ENCODE measurements at regions not wholly inside any gene's neighbourhood (a gene's known extent, or its start where the extent isn't known, plus 50 kb on each side); places are given as distances from the start of the nearest gene placed in this dataset.

DNA sequence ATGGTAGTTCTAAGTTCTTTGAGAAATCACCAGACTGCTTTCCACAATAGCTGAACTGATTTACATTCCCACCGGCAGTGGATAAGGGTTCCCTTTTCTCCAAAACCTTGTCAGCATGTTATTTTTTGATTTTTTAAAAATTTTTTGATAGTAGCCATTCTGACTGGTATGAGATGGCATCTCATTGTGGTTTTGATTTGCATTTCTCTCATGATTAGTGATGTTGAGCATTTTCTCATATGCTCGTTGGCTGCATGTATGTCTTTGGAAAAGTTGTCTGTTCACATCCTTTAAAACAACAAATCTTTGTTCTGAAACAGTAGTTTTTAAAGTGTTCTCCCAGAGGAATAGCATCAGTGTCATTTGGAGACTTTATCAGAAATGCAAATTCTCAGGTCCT, 77.5 kb upstream of the POMP start:
- H3K9me3 ChIP-seq (ENCODE audit: control insufficient read depth, insufficient read depth, low read depth, low read length) = no peaks in the 10 kb centered on the region
- no peak overlapping the region for H3K4me3 ChIP-seq (ENCODE audit: low read depth, low read length)
- CTCF ChIA-PET = no interaction called here
- no peak for TF ChIP-seq ZNF202 (tag by site-specific recombination; IDR thresholded peaks at IDR 0.05; ENCODE audit: borderline replicate concordance)
- TF ChIP-seq, protein P1, sequence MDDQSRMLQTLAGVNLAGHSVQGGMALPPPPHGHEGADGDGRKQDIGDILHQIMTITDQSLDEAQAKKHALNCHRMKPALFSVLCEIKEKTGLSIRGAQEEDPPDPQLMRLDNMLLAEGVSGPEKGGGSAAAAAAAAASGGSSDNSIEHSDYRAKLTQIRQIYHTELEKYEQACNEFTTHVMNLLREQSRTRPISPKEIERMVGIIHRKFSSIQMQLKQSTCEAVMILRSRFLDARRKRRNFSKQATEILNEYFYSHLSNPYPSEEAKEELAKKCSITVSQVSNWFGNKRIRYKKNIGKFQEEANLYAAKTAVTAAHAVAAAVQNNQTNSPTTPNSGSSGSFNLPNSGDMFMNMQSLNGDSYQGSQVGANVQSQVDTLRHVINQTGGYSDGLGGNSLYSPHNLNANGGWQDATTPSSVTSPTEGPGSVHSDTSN (CRISPR knock-in tag; IDR thresholded peaks at IDR 0.05) = no peak
- TF ChIP-seq, protein P2, sequence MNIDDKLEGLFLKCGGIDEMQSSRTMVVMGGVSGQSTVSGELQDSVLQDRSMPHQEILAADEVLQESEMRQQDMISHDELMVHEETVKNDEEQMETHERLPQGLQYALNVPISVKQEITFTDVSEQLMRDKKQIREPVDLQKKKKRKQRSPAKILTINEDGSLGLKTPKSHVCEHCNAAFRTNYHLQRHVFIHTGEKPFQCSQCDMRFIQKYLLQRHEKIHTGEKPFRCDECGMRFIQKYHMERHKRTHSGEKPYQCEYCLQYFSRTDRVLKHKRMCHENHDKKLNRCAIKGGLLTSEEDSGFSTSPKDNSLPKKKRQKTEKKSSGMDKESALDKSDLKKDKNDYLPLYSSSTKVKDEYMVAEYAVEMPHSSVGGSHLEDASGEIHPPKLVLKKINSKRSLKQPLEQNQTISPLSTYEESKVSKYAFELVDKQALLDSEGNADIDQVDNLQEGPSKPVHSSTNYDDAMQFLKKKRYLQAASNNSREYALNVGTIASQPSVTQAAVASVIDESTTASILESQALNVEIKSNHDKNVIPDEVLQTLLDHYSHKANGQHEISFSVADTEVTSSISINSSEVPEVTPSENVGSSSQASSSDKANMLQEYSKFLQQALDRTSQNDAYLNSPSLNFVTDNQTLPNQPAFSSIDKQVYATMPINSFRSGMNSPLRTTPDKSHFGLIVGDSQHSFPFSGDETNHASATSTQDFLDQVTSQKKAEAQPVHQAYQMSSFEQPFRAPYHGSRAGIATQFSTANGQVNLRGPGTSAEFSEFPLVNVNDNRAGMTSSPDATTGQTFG (tag by site-specific recombination; IDR thresholded peaks at IDR 0.05; ENCODE audit: borderline replicate concordance) = no peak
- no peak for TF ChIP-seq GLIS2 (tag by site-specific recombination; IDR thresholded peaks at IDR 0.05)
- TF ChIP-seq, protein P3, sequence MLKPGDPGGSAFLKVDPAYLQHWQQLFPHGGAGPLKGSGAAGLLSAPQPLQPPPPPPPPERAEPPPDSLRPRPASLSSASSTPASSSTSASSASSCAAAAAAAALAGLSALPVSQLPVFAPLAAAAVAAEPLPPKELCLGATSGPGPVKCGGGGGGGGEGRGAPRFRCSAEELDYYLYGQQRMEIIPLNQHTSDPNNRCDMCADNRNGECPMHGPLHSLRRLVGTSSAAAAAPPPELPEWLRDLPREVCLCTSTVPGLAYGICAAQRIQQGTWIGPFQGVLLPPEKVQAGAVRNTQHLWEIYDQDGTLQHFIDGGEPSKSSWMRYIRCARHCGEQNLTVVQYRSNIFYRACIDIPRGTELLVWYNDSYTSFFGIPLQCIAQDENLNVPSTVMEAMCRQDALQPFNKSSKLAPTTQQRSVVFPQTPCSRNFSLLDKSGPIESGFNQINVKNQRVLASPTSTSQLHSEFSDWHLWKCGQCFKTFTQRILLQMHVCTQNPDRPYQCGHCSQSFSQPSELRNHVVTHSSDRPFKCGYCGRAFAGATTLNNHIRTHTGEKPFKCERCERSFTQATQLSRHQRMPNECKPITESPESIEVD (tag by site-specific recombination; IDR thresholded peaks at IDR 0.05) = no peak
- TF ChIP-seq ZNF404 (tag by site-specific recombination; IDR thresholded peaks at IDR 0.05) = no peak
- TF ChIP-seq PRDM1 (tag by site-specific recombination; IDR thresholded peaks at IDR 0.05) = no peak
- no peak for TF ChIP-seq ZNF571 (tag by site-specific recombination; IDR thresholded peaks at IDR 0.05)
- no peak for TF ChIP-seq ZNF629 (tag by site-specific recombination; IDR thresholded peaks at IDR 0.05)
- TF ChIP-seq ZNF837 (tag by site-specific recombination; IDR thresholded peaks at IDR 0.05) = no peak
- no peak for TF ChIP-seq ZNF529 (tag by site-specific recombination; IDR thresholded peaks at IDR 0.05; ENCODE audit: insufficient replicate concordance)
- TF ChIP-seq ZNF48 (tag by site-specific recombination; IDR thresholded peaks at IDR 0.05) = no peak
- no peak for TF ChIP-seq ZBTB48 (tag by site-specific recombination; IDR thresholded peaks at IDR 0.05)
- TF ChIP-seq ZNF555 (tag by site-specific recombination; conservative IDR thresholded peaks at IDR 0.05) = no peak
- no peak for TF ChIP-seq BCL11A (tag by site-specific recombination; IDR thresholded peaks at IDR 0.05; ENCODE audit: low read depth)
- no peak for TF ChIP-seq ZBTB8A (tag by site-specific recombination; IDR thresholded peaks at IDR 0.05)
- no peak for TF ChIP-seq ZNF660 (tag by site-specific recombination; IDR thresholded peaks at IDR 0.05)
- no peak for TF ChIP-seq ZNF426 (tag by site-specific recombination; IDR thresholded peaks at IDR 0.05)
- TF ChIP-seq ZNF510 (tag by site-specific recombination; IDR thresholded peaks at IDR 0.05; ENCODE audit: insufficient replicate concordance) = no peak
- H3K27ac ChIP-seq (ENCODE audit: extremely low read depth, low read depth, low read length) = no peak overlapping the region
- H3K4me1 ChIP-seq (ENCODE audit: control insufficient read depth, insufficient read depth, low read length) = peaks cover 7% of the 10 kb centered on the region
- H3K36me3 ChIP-seq (ENCODE audit: control insufficient read depth in 2 of 2, insufficient read depth in 1 of 2, low read length in 2 of 2) = no peaks in the 10 kb centered on the region
- POLR2A ChIA-PET = no interaction called here

DNA sequence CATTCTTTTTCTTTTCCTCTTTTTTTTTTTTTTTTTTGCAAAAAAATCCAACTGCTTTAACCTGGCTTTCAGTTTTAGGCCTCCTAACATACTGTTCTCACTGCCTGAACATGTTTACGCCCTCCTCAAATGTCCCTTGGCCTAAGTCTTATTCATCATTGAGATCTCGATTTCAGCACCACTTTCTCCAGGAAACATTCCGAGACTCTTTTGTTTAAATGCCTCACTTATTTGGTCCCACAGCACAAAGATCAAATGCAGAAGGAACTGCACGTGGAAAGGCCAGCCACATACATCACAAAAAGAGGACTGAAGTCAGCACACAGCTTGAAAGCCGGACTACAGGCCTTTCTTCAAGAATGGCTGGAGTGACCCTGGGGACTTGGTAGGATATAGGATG, 79.2 kb upstream of the POMP start:
- no peaks in the 10 kb centered on the region for H3K9me3 ChIP-seq (ENCODE audit: control insufficient read depth, insufficient read depth, low read depth, low read length)
- peaks cover 7% of the 10 kb centered on the region for H3K4me1 ChIP-seq (ENCODE audit: control insufficient read depth, insufficient read depth, low read length)
- no peak overlapping the region for H3K4me3 ChIP-seq (ENCODE audit: low read depth, low read length)
- H3K36me3 ChIP-seq (ENCODE audit: control insufficient read depth in 2 of 2, insufficient read depth in 1 of 2, low read length in 2 of 2) = no peaks in the 10 kb centered on the region
- ChIA-PET POLR2A (no interaction called here), CTCF (no interaction called here)
- no peak overlapping the region for H3K27ac ChIP-seq (ENCODE audit: extremely low read depth, low read depth, low read length)
- TF ChIP-seq ZNF529 (tag by site-specific recombination; IDR thresholded peaks at IDR 0.05; ENCODE audit: insufficient replicate concordance) = no peak
- TF ChIP-seq, protein P4, sequence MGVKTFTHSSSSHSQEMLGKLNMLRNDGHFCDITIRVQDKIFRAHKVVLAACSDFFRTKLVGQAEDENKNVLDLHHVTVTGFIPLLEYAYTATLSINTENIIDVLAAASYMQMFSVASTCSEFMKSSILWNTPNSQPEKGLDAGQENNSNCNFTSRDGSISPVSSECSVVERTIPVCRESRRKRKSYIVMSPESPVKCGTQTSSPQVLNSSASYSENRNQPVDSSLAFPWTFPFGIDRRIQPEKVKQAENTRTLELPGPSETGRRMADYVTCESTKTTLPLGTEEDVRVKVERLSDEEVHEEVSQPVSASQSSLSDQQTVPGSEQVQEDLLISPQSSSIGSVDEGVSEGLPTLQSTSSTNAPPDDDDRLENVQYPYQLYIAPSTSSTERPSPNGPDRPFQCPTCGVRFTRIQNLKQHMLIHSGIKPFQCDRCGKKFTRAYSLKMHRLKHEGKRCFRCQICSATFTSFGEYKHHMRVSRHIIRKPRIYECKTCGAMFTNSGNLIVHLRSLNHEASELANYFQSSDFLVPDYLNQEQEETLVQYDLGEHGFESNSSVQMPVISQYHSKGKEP (tag by site-specific recombination; IDR thresholded peaks at IDR 0.05) = no peak
- TF ChIP-seq SP7 (tag by site-specific recombination; IDR thresholded peaks at IDR 0.05) = no peak
- TF ChIP-seq BCL11B (tag by site-specific recombination; IDR thresholded peaks at IDR 0.05; ENCODE audit: low read depth) = no peak
- TF ChIP-seq TRIM28 (IDR thresholded peaks at IDR 0.05; ENCODE audit: borderline replicate concordance, low read length) = no peak
- no peak for TF ChIP-seq ZSCAN23 (tag by site-specific recombination; IDR thresholded peaks at IDR 0.05)
- no peak for TF ChIP-seq REPIN1 (tag by site-specific recombination; IDR thresholded peaks at IDR 0.05; ENCODE audit: low read depth)
- TF ChIP-seq ZNF76 (tag by site-specific recombination; IDR thresholded peaks at IDR 0.05; ENCODE audit: borderline replicate concordance, low read depth) = no peak
- TF ChIP-seq, protein P5, sequence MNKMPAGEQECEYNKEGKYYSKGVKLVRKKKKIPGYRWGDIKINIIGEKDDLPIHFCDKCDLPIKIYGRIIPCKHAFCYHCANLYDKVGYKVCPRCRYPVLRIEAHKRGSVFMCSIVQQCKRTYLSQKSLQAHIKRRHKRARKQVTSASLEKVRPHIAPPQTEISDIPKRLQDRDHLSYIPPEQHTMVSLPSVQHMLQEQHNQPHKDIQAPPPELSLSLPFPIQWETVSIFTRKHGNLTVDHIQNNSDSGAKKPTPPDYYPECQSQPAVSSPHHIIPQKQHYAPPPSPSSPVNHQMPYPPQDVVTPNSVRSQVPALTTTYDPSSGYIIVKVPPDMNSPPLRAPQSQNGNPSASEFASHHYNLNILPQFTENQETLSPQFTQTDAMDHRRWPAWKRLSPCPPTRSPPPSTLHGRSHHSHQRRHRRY (tag by site-specific recombination; IDR thresholded peaks at IDR 0.05) = no peak
- no peak for TF ChIP-seq ZNF354C (tag by site-specific recombination; IDR thresholded peaks at IDR 0.05; ENCODE audit: borderline replicate concordance, low read depth)

All from HEK293 (cell line).